K562 (cell line): ENCODE measurements at regions not wholly inside any gene's neighbourhood (a gene's known extent, or its start where the extent isn't known, plus 50 kb on each side); places are given as distances from the start of the nearest gene placed in this dataset.

Experiments
- ARID1B ChIP-seq: fragments of 450-650 bp; IDR thresholded peaks from 2 replicates; pipeline ENCODE4 v1.6.1; 2016; ENCODE audit warnings: antibody characterized with exemption, mild to moderate bottlenecking, inconsistent platforms
- CBFA2T3 ChIP-seq: fragments of 450-650 bp; IDR thresholded peaks from 2 replicates; pipeline ENCODE4 v1.6.1; 2017
- CC2D1A ChIP-seq: fragments of 450-650 bp; IDR thresholded peaks from 2 replicates; pipeline ENCODE4 v1.6.1; 2017; ENCODE audit warnings: mild to moderate bottlenecking
- EP400 ChIP-seq: fragments of 450-650 bp; IDR thresholded peaks from 2 replicates; pipeline ENCODE4 v1.6.1; 2017; ENCODE audit warnings: antibody characterized with exemption, mild to moderate bottlenecking, moderate library complexity
- JUND ChIP-seq, 2 experiments: IDR thresholded peaks; 2 replicates in 1 of 2; 3 replicates in 1 of 2; pipeline ENCODE4 v1.6.1; 2011; ENCODE audit warnings: borderline replicate concordance in 2 of 2, low read depth in 2 of 2, low read length in 2 of 2, improper control_type of control experiment in 1 of 2, missing biosample characterization in 1 of 2, missing genetic modification characterization in 1 of 2, missing genetic modification reagents in 1 of 2
- MEIS2 ChIP-seq: fragments of 450-650 bp; IDR thresholded peaks from 2 replicates; pipeline ENCODE4 v1.6.1; 2014; ENCODE audit warnings: mild to moderate bottlenecking; ENCODE audit not compliant: partially characterized antibody
- NFATC3 ChIP-seq: fragments of 450-650 bp; IDR thresholded peaks from 2 replicates; pipeline ENCODE4 v1.6.1; 2017; ENCODE audit warnings: mild to moderate bottlenecking
- NFYB ChIP-seq: IDR thresholded peaks from 2 replicates; pipeline ENCODE4 v1.6.1; 2011; ENCODE audit warnings: mild to moderate bottlenecking, moderate library complexity; ENCODE audit not compliant: insufficient read length; ENCODE audit errors: extremely low read depth
- NR2C2 ChIP-seq, 2 experiments: fragments of 200-800 bp in 1 of 2; sonication (Bioruptor generic) in 1 of 2; sonication (generic) in 1 of 2; formaldehyde crosslinking in 1 of 2; IDR thresholded peaks; 2 replicates each; pipeline versions ENCODE4 v1.6.1 to v1.8.0; 2016 to 2022; ENCODE audit warnings: mild to moderate bottlenecking in 1 of 2, missing compliant biosample characterization in 1 of 2, missing genetic modification characterization in 1 of 2, missing genetic modification reagents in 1 of 2
- PRPF4 ChIP-seq: fragments of 200-400 bp; formaldehyde crosslinking; IDR thresholded peaks from one replicate; pipeline ENCODE4 v1.6.1; 2017; ENCODE audit warnings: low read length, low read depth, mild to moderate bottlenecking; ENCODE audit not compliant: insufficient read depth, poor library complexity, severe bottlenecking
- RCOR1 ChIP-seq, 2 experiments: IDR thresholded peaks; 2 replicates each; pipeline ENCODE4 v1.6.1; 2012; ENCODE audit warnings: low read depth in 2 of 2, low read length in 2 of 2, borderline replicate concordance in 1 of 2, improper control_type of control experiment in 1 of 2
- RFX7 ChIP-seq: fragments of 250-450 bp; sonication (Bioruptor Pico); IDR thresholded peaks from 2 replicates; pipeline ENCODE4 v1.5.1; 2021; ENCODE audit warnings: mild to moderate bottlenecking
- SMAD3 ChIP-seq: fragments of 450-650 bp; formaldehyde crosslinking; conservative IDR thresholded peaks from 2 replicates; pipeline ENCODE4 v1.4.0; 2020; ENCODE audit warnings: mild to moderate bottlenecking
- SMARCA4 ChIP-seq: fragments of 450-650 bp; IDR thresholded peaks from 2 replicates; pipeline ENCODE4 v1.6.1; 2016
- SMARCE1 ChIP-seq: fragments of 450-650 bp; IDR thresholded peaks from 2 replicates; pipeline ENCODE4 v1.7.1; 2016; ENCODE audit warnings: mild to moderate bottlenecking
- SOX6 ChIP-seq: fragments of 450-650 bp; IDR thresholded peaks from 2 replicates; pipeline ENCODE4 v1.6.1; 2014; ENCODE audit warnings: mild to moderate bottlenecking
- TAL1 ChIP-seq: fragments of 450-650 bp; IDR thresholded peaks from 2 replicates; pipeline ENCODE4 v1.6.1; 2016; ENCODE audit warnings: mild to moderate bottlenecking
- TEAD4 ChIP-seq, 2 experiments: sonication (generic) in 1 of 2; formaldehyde crosslinking in 1 of 2; IDR thresholded peaks; 2 replicates each; pipeline versions ENCODE4 v1.6.1 to v1.8.0; 2012 to 2022; ENCODE audit warnings: borderline replicate concordance in 1 of 2, inconsistent platforms in 1 of 2, low read length in 1 of 2, mild to moderate bottlenecking in 1 of 2, missing genetic modification reagents in 1 of 2
- TRIM24 ChIP-seq, 2 experiments: fragments of 450-650 bp; IDR thresholded peaks; 2 replicates each; pipeline ENCODE4 v1.6.1; 2016
- ZFPM2 ChIP-seq: fragments of 250-450 bp; sonication (Bioruptor Pico); IDR thresholded peaks from 2 replicates; pipeline ENCODE4 v1.5.1; 2022; ENCODE audit warnings: mild to moderate bottlenecking
- TF ChIP-seq, protein P1 (sequence below), 2 experiments: fragments of 450-650 bp in 1 of 2; sonication (generic) in 1 of 2; formaldehyde crosslinking; conservative IDR thresholded peaks; 2 replicates each; pipeline versions ENCODE4 v1.4.0 to v1.8.1; 2020 to 2022; ENCODE audit warnings: mild to moderate bottlenecking in 1 of 2, missing genetic modification reagents in 1 of 2
- TF ChIP-seq, protein P2 (sequence below), 2 experiments: fragments of 450-650 bp in 1 of 2; sonication (generic) in 1 of 2; formaldehyde crosslinking in 1 of 2; IDR thresholded peaks in 1 of 2; conservative IDR thresholded peaks in 1 of 2; 2 replicates each; pipeline versions ENCODE4 v1.6.1 to v1.8.1; 2016 to 2023; ENCODE audit warnings: mild to moderate bottlenecking in 2 of 2, moderate library complexity in 2 of 2, inconsistent platforms in 1 of 2, missing genetic modification reagents in 1 of 2
- TF ChIP-seq, protein P3 (sequence below): fragments of 250-450 bp; sonication (Bioruptor Pico); IDR thresholded peaks from 2 replicates; pipeline ENCODE4 v1.5.0; 2022; ENCODE audit warnings: mild to moderate bottlenecking

DNA sequence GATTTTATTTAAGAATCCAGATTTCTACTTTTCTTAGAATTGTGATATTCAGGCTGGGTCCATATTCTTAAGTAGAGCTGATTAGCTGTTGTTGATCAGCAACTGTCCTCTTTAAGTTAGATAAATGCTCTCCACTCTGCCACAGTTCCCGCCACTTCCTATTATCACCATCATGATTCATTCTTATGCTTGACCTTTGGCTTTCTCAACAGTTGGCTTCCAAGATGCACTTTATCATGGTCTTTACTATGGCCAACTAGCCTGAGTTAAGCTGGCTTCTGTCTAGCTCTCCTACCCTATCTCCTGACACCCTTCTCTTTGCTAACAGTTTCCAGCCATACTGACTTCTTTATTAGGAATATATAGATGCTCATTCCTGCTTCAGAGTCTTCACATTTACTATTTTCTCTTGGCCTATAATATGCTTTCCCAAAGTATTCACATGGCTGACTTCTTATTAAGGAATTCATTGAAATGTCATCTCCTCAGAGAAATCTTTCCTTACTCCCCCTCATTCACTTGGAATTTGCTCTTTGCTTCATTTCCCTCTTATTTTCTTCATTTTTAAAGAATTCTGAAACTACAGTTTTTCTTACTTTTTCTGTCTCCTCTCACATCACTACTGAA, 149.0 kb upstream of the IGF1 start (continued):
- peak; percentile 54; the same call in 1 of the 2 replicates for TF ChIP-seq JUND (IDR thresholded peaks at IDR 0.05; ENCODE audit: borderline replicate concordance, low read depth, low read length)
- peak; percentile 72; the same call in 2 of the 3 replicates for TF ChIP-seq JUND (tag; IDR thresholded peaks at IDR 0.05; ENCODE audit: borderline replicate concordance, low read depth, low read length)
- no peak for TF ChIP-seq PRPF4
- TF ChIP-seq NFATC3, result no peak
- peak; percentile 77 for TF ChIP-seq TAL1
- TF ChIP-seq RFX7 (CRISPR knock-in tag), result no peak
- TF ChIP-seq, protein P1, sequence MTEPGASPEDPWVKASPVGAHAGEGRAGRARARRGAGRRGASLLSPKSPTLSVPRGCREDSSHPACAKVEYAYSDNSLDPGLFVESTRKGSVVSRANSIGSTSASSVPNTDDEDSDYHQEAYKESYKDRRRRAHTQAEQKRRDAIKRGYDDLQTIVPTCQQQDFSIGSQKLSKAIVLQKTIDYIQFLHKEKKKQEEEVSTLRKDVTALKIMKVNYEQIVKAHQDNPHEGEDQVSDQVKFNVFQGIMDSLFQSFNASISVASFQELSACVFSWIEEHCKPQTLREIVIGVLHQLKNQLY (CRISPR knock-in tag; conservative IDR thresholded peaks at IDR 0.05), result no peak
- TF ChIP-seq SMARCE1, result peak; percentile 22; the same call in 1 of the 2 replicates
- no peak for TF ChIP-seq NFYB
- peak; percentile 28; the same call in 1 of the 2 replicates for TF ChIP-seq CC2D1A
- TF ChIP-seq SMAD3 (CRISPR knock-in tag), result no peak
- TF ChIP-seq ARID1B, result peak; percentile 84
- peak; percentile 88 for TF ChIP-seq TEAD4 (IDR thresholded peaks at IDR 0.05; ENCODE audit: low read length)
- no peak for TF ChIP-seq TEAD4 (CRISPR knock-in tag; IDR thresholded peaks at IDR 0.05; ENCODE audit: borderline replicate concordance)
- peak; percentile 52; the same call in 1 of the 2 replicates for TF ChIP-seq SMARCA4
- peak; percentile 93 for TF ChIP-seq CBFA2T3
- TF ChIP-seq SOX6, result peak; percentile 31
- TF ChIP-seq MEIS2, result peak; percentile 73
- TF ChIP-seq RCOR1 (IDR thresholded peaks at IDR 0.05; ENCODE audit: borderline replicate concordance in 1 of 2, low read depth in 2 of 2, low read length in 2 of 2), result peak in 1 of 2 experiments; percentile 41; a peak in 2 of 4 replicates
- no peak for TF ChIP-seq NR2C2 (CRISPR knock-in tag; IDR thresholded peaks at IDR 0.05)
- peak; percentile 42; the same call in 1 of the 2 replicates for TF ChIP-seq NR2C2 (tag; IDR thresholded peaks at IDR 0.05)
- TF ChIP-seq TRIM24 (IDR thresholded peaks at IDR 0.05), result peak; percentile 70 to 81; a peak in 2 of 4 replicates
- TF ChIP-seq, protein P2, sequence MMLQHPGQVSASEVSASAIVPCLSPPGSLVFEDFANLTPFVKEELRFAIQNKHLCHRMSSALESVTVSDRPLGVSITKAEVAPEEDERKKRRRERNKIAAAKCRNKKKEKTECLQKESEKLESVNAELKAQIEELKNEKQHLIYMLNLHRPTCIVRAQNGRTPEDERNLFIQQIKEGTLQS (IDR thresholded peaks at IDR 0.05), result no peak
- TF ChIP-seq, protein P2 (CRISPR knock-in tag; conservative IDR thresholded peaks at IDR 0.05), result no peak
- 0 out of 2 replicates have a peak, but pooled peaks have one; percentile 15 for TF ChIP-seq EP400
- no peak for TF ChIP-seq ZFPM2
- TF ChIP-seq, protein P3, sequence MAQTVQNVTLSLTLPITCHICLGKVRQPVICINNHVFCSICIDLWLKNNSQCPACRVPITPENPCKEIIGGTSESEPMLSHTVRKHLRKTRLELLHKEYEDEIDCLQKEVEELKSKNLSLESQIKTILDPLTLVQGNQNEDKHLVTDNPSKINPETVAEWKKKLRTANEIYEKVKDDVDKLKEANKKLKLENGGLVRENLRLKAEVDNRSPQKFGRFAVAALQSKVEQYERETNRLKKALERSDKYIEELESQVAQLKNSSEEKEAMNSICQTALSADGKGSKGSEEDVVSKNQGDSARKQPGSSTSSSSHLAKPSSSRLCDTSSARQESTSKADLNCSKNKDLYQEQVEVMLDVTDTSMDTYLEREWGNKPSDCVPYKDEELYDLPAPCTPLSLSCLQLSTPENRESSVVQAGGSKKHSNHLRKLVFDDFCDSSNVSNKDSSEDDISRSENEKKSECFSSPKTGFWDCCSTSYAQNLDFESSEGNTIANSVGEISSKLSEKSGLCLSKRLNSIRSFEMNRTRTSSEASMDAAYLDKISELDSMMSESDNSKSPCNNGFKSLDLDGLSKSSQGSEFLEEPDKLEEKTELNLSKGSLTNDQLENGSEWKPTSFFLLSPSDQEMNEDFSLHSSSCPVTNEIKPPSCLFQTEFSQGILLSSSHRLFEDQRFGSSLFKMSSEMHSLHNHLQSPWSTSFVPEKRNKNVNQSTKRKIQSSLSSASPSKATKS (CRISPR knock-in tag), result no peak
